HG02610 (cell line): ENCODE measurements at regions not wholly inside any gene's neighbourhood (a gene's known extent, or its start where the extent isn't known, plus 50 kb on each side); places are given as distances from the start of the nearest gene placed in this dataset.
"Not testable (repeated sequence)": the region's sequence is repeated elsewhere in the genome, so short reads cannot be mapped to it uniquely, and the experiment has no call there.

ENCODE experiments used
- ATAC-seq: cut with Tn5 transposase; IDR thresholded peaks from one replicate; pipeline ENCODE4 v1.9.1; 2021; ENCODE audit warnings: mild to moderate bottlenecking, moderate library complexity; ENCODE audit not compliant: unreplicated experiment

GRCh38 chr9:84500826-84501225 is 160.3 kb upstream of the SLC28A3 start:
- ATAC-seq, result no peak

GRCh38 chr9:84501587-84501986 is 161.0 kb upstream of the SLC28A3 start:
- ATAC-seq, result no peak

DNA sequence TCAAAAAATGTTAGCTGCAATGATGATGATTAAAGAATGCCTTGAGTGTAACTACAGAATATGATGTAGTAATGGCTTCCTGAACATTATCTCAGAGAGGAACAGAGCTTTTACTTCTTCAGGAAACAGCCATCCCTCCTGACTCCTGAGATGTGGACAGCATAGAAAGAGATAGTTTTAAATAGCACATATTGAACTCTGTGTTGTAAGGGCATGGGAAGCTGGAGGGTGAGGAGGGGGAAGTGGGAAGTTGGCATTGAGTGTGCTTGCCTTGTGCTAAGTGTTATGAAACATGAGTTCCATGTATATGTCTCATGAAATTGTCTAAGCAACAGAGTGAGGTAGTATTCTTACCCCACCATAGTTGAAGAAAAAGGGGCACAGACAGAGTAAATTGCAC is 161.5 kb upstream of the SLC28A3 start:
- no peak for ATAC-seq

- ATAC-seq, result no peak
These were observed 163.8 kb upstream of the SLC28A3 start for GRCh38 chr9:84504360-84504759.

- no peak for ATAC-seq
These were observed 157.9 kb upstream of the NTRK2 start for GRCh38 chr9:84511651-84512050.

- ATAC-seq, result no peak
These were observed 157.0 kb upstream of the NTRK2 start for GRCh38 chr9:84512493-84512892.

DNA sequence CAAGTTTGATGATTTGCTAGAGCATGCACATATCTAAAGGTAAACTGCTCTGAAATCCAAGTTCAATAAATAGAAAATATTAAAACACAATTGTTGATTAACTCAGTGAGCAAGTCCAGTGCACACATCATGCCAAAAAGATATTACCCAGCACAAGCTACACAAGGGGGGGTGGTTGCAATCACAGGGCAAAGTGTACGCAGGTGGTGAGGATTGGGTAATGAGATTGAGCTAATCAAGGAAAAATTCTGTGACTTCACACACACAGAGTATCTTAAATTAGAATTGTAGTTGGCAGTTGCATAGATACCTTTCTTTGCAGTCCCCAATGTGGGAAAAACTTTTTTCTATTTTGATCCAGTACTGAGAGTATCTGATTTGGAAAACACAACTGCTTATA is 156.1 kb upstream of the NTRK2 start:
- ATAC-seq, result no peak

DNA sequence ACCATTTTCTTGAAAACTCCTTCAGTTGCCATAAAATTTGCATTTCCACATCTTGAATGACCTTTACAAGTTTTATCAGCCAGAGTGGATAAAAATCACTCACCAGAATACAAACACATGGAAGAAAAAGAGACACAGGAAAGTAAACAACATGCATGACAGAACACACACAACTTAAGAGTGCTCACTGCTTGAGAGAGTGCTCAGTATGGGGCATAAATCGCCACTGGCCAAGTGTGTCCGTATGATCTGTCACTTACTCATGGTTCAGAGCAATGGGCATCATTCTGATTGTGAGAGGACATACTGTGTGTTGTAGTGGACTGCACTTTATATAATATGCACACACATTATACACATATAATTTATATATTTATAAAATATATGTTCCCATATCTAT is 155.6 kb upstream of the NTRK2 start:
- no peak for ATAC-seq

- ATAC-seq, result no peak
These were observed 155.1 kb upstream of the NTRK2 start for GRCh38 chr9:84514421-84514820.

DNA sequence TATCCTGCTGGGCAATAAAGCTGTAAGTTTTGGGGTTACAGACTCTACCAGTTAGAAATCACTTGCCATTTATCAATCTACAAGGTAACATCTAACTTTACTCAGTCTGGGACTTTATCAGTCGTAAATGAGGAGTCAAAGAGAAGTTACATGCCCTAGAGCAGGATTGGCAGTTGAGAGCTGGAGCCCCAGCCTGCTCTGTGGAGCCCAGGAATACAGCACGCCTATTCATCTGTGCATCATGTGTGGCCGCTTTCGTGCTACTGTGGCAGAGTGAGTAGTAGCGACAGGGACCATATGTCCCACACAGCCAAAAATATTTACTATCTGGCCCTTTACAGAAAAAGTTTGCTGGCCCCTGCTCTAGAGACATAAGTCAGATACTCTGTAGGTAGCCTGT is 152.5 kb upstream of the NTRK2 start:
- no peak for ATAC-seq

DNA sequence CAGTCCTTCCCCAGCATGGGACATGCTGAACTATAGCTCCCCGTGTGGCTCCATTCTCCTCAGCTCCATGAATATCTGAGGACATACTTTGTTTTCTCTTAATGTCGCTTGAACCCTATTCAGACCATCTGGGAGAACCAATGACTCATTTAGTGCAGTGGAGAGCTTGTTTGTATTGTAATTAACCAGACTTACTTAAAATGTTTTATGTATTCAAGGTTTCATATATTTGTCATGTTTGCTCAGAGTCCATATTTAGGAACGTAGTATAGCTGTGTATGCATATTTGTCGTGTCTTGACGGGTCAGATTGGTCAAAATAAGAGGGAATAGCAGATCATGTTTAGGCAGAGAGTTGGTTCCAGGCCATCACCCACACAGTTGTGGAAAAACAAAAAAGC is 150.1 kb upstream of the NTRK2 start:
- ATAC-seq, result no peak

DNA sequence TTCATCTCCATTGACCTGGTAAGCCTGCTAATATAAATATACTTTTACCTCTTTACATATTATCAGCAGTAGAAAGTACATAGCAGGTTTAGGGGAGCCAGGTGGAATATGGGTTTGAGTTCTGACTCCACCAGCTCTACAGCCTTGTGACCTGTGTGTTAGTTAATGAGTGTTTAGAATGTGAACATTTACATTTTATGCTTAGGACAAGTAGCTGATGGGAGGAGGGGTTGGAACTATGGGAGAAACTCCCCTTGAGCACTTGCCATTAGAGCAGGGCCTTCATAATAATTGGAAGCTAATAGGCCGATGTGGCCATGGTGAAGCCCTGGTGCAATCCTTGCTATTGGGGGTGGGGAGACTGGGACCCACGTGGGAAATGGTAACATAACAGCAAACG is 148.3 kb upstream of the NTRK2 start:
- ATAC-seq, result no peak

- ATAC-seq, result not testable (repeated sequence)
These were observed 143.3 kb upstream of the NTRK2 start for GRCh38 chr9:84526211-84526610.

GRCh38 chr9:84527060-84527720 is 142.3 kb upstream of the NTRK2 start:
- ATAC-seq, result not testable (repeated sequence)

GRCh38 chr9:84535973-84536372 is 133.6 kb upstream of the NTRK2 start:
- ATAC-seq, result not testable (repeated sequence)

DNA sequence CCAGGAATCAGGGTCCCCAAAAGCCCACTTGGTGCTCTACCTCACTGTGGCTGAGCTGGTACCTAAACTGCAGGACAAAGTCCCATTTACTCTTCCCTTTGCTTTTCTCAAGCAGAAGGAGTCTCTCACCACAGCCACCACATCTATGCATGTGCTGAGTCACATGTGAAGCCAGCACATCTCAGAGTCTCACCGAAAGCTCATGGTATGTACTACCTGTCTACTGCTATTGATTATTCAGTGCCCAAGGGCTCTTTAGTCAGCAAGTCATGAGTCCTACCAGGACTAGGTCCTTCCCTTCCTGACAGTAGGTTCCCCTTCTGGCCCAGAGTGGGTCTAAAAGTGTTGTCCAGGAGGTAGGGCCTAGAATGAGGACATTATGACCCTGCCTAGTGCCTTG is 130.7 kb upstream of the NTRK2 start:
- no peak for ATAC-seq

- ATAC-seq, result no peak
These were observed 127.0 kb upstream of the NTRK2 start for GRCh38 chr9:84542554-84542953.

GRCh38 chr9:84554069-84554664 is 115.4 kb upstream of the NTRK2 start:
- no peak for ATAC-seq

DNA sequence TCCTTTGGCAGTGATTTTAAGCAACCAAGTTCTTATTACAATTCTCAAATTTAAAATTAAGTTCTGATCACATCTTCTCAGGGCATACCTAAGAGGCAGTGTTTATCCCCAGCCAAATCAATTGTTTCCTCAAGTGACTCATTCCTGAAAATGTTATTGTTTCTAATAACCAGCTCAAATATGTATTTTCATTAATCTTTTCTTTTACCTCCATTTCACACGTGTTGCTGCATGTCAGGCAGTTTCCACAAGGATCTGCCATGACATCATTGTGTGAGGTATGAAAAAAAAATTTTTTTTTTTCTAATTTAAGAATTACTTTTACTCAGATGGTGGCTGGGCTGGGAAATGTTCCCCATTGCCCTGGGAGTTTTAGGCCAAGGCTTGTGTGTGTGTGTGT is 113.0 kb upstream of the NTRK2 start:
- ATAC-seq, result no peak

- ATAC-seq, result no peak
These were observed 111.8 kb upstream of the NTRK2 start for GRCh38 chr9:84557751-84558150.

GRCh38 chr9:84563691-84564090 is 105.8 kb upstream of the NTRK2 start:
- no peak for ATAC-seq

DNA sequence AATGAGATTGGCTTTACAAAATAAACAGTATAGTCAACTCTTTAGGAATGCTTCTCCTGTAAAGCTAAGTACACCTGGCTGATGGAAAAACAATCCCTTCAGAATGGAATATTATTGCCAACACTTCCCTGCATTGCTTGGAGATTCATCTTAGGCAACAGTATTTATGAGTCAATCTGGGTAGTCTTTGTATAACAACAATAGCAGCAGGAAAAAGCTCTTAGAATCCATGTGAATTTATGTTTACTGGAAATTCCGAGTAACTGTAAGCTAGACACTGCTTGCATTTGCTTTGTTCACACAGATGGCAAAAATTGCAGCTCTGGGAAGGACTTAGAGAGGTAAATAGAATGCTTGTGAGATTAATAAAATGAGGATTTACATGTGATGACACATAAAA is 101.7 kb upstream of the NTRK2 start:
- no peak for ATAC-seq
